Fibroblast of lung (primary cell): ENCODE measurements at regions not wholly inside any gene's neighbourhood (a gene's known extent, or its start where the extent isn't known, plus 50 kb on each side); places are given as distances from the start of the nearest gene placed in this dataset.

ENCODE experiments used
- EZH2 ChIP-seq: IDR thresholded peaks from 2 replicates; pipeline ENCODE4 v1.5.1; 2012; ENCODE audit warnings: low read length, control low read depth, mild to moderate bottlenecking; ENCODE audit errors: missing control alignments
- TF ChIP-seq, protein P1 (sequence below), 2 donors: IDR thresholded peaks in 1 of 2; conservative IDR thresholded peaks in 1 of 2; 1 replicate in 1 of 2; 2 replicates in 1 of 2; pipeline ENCODE4 v1.5.1; 2011 to 2012; ENCODE audit warnings: low read length in 2 of 2, control low read depth in 1 of 2, inconsistent platforms in 1 of 2, low read depth in 1 of 2, mild to moderate bottlenecking in 1 of 2

DNA sequence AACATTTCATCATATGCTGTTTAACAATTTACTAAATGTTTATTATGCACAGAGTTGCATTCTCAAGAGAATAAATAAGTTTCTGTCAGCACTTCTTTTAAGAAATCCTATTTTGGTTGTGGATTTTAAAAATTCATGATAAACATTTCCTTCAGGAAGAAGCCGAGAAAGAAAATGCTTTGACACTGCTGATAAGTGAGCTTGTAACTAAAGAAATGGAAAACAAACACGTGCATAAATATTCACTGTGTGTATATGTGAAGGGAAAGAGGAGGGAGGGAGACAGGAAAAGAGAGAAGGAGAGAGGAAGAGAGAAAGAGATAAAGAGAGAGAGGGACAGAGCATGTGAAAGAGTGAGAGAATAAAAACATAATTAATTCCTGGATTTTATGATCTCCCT lies 1165.0 kb downstream of the DIAPH3 start:
- TF ChIP-seq, protein P1, sequence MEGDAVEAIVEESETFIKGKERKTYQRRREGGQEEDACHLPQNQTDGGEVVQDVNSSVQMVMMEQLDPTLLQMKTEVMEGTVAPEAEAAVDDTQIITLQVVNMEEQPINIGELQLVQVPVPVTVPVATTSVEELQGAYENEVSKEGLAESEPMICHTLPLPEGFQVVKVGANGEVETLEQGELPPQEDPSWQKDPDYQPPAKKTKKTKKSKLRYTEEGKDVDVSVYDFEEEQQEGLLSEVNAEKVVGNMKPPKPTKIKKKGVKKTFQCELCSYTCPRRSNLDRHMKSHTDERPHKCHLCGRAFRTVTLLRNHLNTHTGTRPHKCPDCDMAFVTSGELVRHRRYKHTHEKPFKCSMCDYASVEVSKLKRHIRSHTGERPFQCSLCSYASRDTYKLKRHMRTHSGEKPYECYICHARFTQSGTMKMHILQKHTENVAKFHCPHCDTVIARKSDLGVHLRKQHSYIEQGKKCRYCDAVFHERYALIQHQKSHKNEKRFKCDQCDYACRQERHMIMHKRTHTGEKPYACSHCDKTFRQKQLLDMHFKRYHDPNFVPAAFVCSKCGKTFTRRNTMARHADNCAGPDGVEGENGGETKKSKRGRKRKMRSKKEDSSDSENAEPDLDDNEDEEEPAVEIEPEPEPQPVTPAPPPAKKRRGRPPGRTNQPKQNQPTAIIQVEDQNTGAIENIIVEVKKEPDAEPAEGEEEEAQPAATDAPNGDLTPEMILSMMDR (conservative IDR thresholded peaks at IDR 0.05 in 1 of 2, IDR thresholded peaks at IDR 0.05 in 1 of 2; ENCODE audit: low read depth in 1 of 2, low read length in 2 of 2), result no peak
- TF ChIP-seq EZH2, result no peak
